ENCODE measurements at regions not wholly inside any gene's neighbourhood (a gene's known extent, or its start where the extent isn't known, plus 50 kb on each side); places are given as distances from the start of the nearest gene placed in this dataset.
"Not testable (repeated sequence)": the region's sequence is repeated elsewhere in the genome, so short reads cannot be mapped to it uniquely, and the experiment has no call there.

- no peak for TF ChIP-seq CTCF (IDR thresholded peaks at IDR 0.05)
- TF ChIP-seq ZFX (IDR thresholded peaks at IDR 0.05; ENCODE audit: borderline replicate concordance), result no peak
- no peak overlapping the region for H3K27ac ChIP-seq
Observed at GRCh38 chr22:48402591-48403031, 1425.1 kb downstream of the BRD1 start.

GRCh38 chr22:48401523-48401922 lies 1426.2 kb downstream of the BRD1 start:
- not testable (repeated sequence) for H3K27ac ChIP-seq

- H3K27ac ChIP-seq, result no peak overlapping the region
- TF ChIP-seq CTCF (IDR thresholded peaks at IDR 0.05) (no peak), ZFX (IDR thresholded peaks at IDR 0.05; ENCODE audit: borderline replicate concordance) (no peak)
Observed at GRCh38 chr22:48398181-48398905, 1429.3 kb downstream of the BRD1 start.

- TF ChIP-seq CTCF (IDR thresholded peaks at IDR 0.05) (no peak), ZFX (IDR thresholded peaks at IDR 0.05; ENCODE audit: borderline replicate concordance) (no peak)
- no peak overlapping the region for H3K27ac ChIP-seq
Observed at GRCh38 chr22:48397531-48398180, 1430.0 kb downstream of the BRD1 start.

GRCh38 chr22:48396785-48397530 lies 1430.7 kb downstream of the BRD1 start:
- no peak for TF ChIP-seq CTCF (IDR thresholded peaks at IDR 0.05)
- TF ChIP-seq ZFX (IDR thresholded peaks at IDR 0.05; ENCODE audit: borderline replicate concordance), result no peak
- no peak overlapping the region for H3K27ac ChIP-seq

- TF ChIP-seq ZFX (IDR thresholded peaks at IDR 0.05; ENCODE audit: borderline replicate concordance), result no peak
- no peak for TF ChIP-seq CTCF (IDR thresholded peaks at IDR 0.05)
- no peak overlapping the region for H3K27ac ChIP-seq
Observed at GRCh38 chr22:48396091-48396784, 1431.4 kb downstream of the BRD1 start.

GRCh38 chr22:48395201-48395600 lies 1432.5 kb downstream of the BRD1 start:
- TF ChIP-seq ZFX (IDR thresholded peaks at IDR 0.05; ENCODE audit: borderline replicate concordance) (no peak), CTCF (IDR thresholded peaks at IDR 0.05) (no peak)
- no peak overlapping the region for H3K27ac ChIP-seq
